ENCODE measurements at regions not wholly inside any gene's neighbourhood (a gene's known extent, or its start where the extent isn't known, plus 50 kb on each side); places are given as distances from the start of the nearest gene placed in this dataset.

DNA sequence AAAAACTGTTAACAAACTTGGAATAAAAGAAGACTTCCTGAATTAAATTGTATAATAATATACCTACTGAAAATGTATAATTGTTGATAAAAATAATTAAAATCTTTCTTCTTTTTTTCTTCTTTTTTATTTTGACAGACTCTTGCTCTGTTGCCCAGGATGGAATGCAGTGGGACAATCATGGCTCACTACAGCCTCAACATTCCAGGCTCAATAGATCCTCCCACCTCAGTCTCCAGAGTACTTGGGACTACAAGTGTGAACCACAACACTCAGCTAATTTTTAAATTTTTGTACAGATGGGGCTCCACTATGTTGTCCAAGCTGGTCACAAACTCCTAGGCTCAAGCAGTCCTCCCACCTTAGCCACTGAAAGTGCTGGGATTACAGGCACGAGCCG, 1063.8 kb upstream of the CNTN5 start:
- dilution Hi-C loops (cut with MboI; ENCODE audit: extremely low pct_ligation_motif_present, low sequenced_read_pairs): no loop called here
- H2AFZ ChIP-seq (ENCODE audit: control insufficient read depth, low read length): no peak overlapping the region
- TF ChIP-seq, protein P1, sequence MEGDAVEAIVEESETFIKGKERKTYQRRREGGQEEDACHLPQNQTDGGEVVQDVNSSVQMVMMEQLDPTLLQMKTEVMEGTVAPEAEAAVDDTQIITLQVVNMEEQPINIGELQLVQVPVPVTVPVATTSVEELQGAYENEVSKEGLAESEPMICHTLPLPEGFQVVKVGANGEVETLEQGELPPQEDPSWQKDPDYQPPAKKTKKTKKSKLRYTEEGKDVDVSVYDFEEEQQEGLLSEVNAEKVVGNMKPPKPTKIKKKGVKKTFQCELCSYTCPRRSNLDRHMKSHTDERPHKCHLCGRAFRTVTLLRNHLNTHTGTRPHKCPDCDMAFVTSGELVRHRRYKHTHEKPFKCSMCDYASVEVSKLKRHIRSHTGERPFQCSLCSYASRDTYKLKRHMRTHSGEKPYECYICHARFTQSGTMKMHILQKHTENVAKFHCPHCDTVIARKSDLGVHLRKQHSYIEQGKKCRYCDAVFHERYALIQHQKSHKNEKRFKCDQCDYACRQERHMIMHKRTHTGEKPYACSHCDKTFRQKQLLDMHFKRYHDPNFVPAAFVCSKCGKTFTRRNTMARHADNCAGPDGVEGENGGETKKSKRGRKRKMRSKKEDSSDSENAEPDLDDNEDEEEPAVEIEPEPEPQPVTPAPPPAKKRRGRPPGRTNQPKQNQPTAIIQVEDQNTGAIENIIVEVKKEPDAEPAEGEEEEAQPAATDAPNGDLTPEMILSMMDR (optimal IDR thresholded peaks at IDR 0.05 in 1 of 3, IDR thresholded peaks at IDR 0.05 in 1 of 3, conservative IDR thresholded peaks at IDR 0.05 in 1 of 3; ENCODE audit: extremely low read depth in 1 of 3, insufficient read depth in 2 of 3, low read length in 3 of 3): no peak
- TF ChIP-seq EZH2 (IDR thresholded peaks at IDR 0.05; ENCODE audit: low read length): no peak
- no peaks in the 10 kb centered on the region for H3K9me3 ChIP-seq (ENCODE audit: control insufficient read depth, low read depth, low read length)
- H3K4me2 ChIP-seq (ENCODE audit: control insufficient read depth, extremely low read depth, insufficient read depth, low read depth, low read length): no peak overlapping the region
- H3K4me1 ChIP-seq (ENCODE audit: control insufficient read depth, extremely low read depth, insufficient read depth, low read length): peaks cover 3% of the 10 kb centered on the region
- FAIRE-seq (no peak), DNase-seq (ENCODE audit: low read depth, low spot score) (no peak)
- H3K27ac ChIP-seq (ENCODE audit: control insufficient read depth, insufficient read depth, low read length): no peak overlapping the region
- no peaks in the 10 kb centered on the region for H3K36me3 ChIP-seq (ENCODE audit: control insufficient read depth in 2 of 2, extremely low read depth in 1 of 2, insufficient read depth in 2 of 2, low read length in 2 of 2)
- no peak overlapping the region for H3K4me3 ChIP-seq (ENCODE audit: control insufficient read depth in 2 of 3, extremely low read depth in 1 of 3, insufficient read depth in 2 of 3, low read depth in 1 of 3, low read length in 3 of 3)
- H3K9ac ChIP-seq (ENCODE audit: control insufficient read depth, extremely low read depth, insufficient read depth, low read length): no peak overlapping the region
- no peaks in the 10 kb centered on the region for H3K79me2 ChIP-seq (ENCODE audit: control insufficient read depth, insufficient read depth, low read length)
- H3K9me1 ChIP-seq (ENCODE audit: control insufficient read depth, extremely low read depth, insufficient read depth, low read length): no peaks in the 10 kb centered on the region
- no peaks in the 10 kb centered on the region for H3K27me3 ChIP-seq (ENCODE audit: control insufficient read depth, extremely low read depth, insufficient read depth, low read length)
- H4K20me1 ChIP-seq (ENCODE audit: control insufficient read depth, extremely low read depth, insufficient read depth, low read length): no peaks in the 10 kb centered on the region

DNA sequence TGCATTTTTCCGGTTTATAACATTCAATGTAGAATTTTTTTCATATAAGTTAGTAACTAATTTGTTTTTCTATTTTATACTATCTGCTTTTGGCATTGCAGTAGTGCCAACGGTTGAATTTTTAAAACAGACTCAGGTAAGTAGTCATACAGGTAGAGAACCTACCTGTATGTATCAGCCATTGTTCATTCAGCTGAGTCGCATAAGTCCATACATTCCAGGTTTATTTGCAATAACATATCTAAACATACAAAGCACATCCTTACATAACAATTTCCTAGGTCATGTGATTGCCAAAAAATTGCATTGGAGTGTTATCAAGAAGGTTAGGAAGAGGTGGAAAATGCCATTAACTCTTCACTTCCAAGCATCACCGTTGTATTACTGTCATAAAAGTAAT, 1059.3 kb upstream of the CNTN5 start:
- DNase-seq (ENCODE audit: low read depth, low spot score): peak; percentile 33
- dilution Hi-C loops (cut with MboI; ENCODE audit: extremely low pct_ligation_motif_present, low sequenced_read_pairs): no loop called here

More for the DNA sequence above, 1059.3 kb upstream of the CNTN5 start:
- no peak overlapping the region for H3K4me3 ChIP-seq (ENCODE audit: control insufficient read depth in 2 of 3, extremely low read depth in 1 of 3, insufficient read depth in 2 of 3, low read depth in 1 of 3, low read length in 3 of 3)
- no peaks in the 10 kb centered on the region for H3K9me1 ChIP-seq (ENCODE audit: control insufficient read depth, extremely low read depth, insufficient read depth, low read length)
- no peaks in the 10 kb centered on the region for H4K20me1 ChIP-seq (ENCODE audit: control insufficient read depth, extremely low read depth, insufficient read depth, low read length)
- H3K27me3 ChIP-seq (ENCODE audit: control insufficient read depth, extremely low read depth, insufficient read depth, low read length): no peaks in the 10 kb centered on the region
- H2AFZ ChIP-seq (ENCODE audit: control insufficient read depth, low read length): no peak overlapping the region
- H3K9ac ChIP-seq (ENCODE audit: control insufficient read depth, extremely low read depth, insufficient read depth, low read length): no peak overlapping the region
- no peak overlapping the region for H3K27ac ChIP-seq (ENCODE audit: control insufficient read depth, insufficient read depth, low read length)
- FAIRE-seq: no peak
- H3K4me1 ChIP-seq (ENCODE audit: control insufficient read depth, extremely low read depth, insufficient read depth, low read length): peaks cover 15% of the 10 kb centered on the region
- H3K79me2 ChIP-seq (ENCODE audit: control insufficient read depth, insufficient read depth, low read length): no peaks in the 10 kb centered on the region
- no peaks in the 10 kb centered on the region for H3K36me3 ChIP-seq (ENCODE audit: control insufficient read depth in 2 of 2, extremely low read depth in 1 of 2, insufficient read depth in 2 of 2, low read length in 2 of 2)
- H3K4me2 ChIP-seq (ENCODE audit: control insufficient read depth, extremely low read depth, insufficient read depth, low read depth, low read length): no peak overlapping the region
- TF ChIP-seq, protein P1 (optimal IDR thresholded peaks at IDR 0.05 in 1 of 3, IDR thresholded peaks at IDR 0.05 in 1 of 3, conservative IDR thresholded peaks at IDR 0.05 in 1 of 3; ENCODE audit: extremely low read depth in 1 of 3, insufficient read depth in 2 of 3, low read length in 3 of 3): no peak
- TF ChIP-seq EZH2 (IDR thresholded peaks at IDR 0.05; ENCODE audit: low read length): no peak
- H3K9me3 ChIP-seq (ENCODE audit: control insufficient read depth, low read depth, low read length): no peaks in the 10 kb centered on the region
